Glutamatergic neuron (in vitro differentiated cells): ENCODE measurements at regions not wholly inside any gene's neighbourhood (a gene's known extent, or its start where the extent isn't known, plus 50 kb on each side); places are given as distances from the start of the nearest gene placed in this dataset.

Experiments used
- DNase-seq: peaks from one replicate; pipeline ENCODE4 v3.0.0; 2022
- H3K27ac Mint-ChIP-seq: one replicate; pipeline ENCODE4 v1.8.0; 2020; ENCODE audit warnings: mild to moderate bottlenecking, mixed read lengths, inconsistent platforms; ENCODE audit not compliant: unreplicated experiment
- H3K27me3 Mint-ChIP-seq: one replicate; pipeline ENCODE4 v1.8.0; 2020; ENCODE audit warnings: mild to moderate bottlenecking, moderate library complexity, mixed read lengths, inconsistent platforms; ENCODE audit not compliant: unreplicated experiment
- H3K36me3 Mint-ChIP-seq: one replicate; pipeline ENCODE4 v1.8.0; 2020; ENCODE audit warnings: mild to moderate bottlenecking, mixed read lengths, inconsistent platforms; ENCODE audit not compliant: unreplicated experiment
- H3K4me1 Mint-ChIP-seq: one replicate; pipeline ENCODE4 v1.8.0; 2020; ENCODE audit warnings: mild to moderate bottlenecking, low read depth, mixed read lengths, inconsistent platforms; ENCODE audit not compliant: unreplicated experiment
- H3K4me3 Mint-ChIP-seq: one replicate; pipeline ENCODE4 v1.8.0; 2020; ENCODE audit warnings: mild to moderate bottlenecking, mixed read lengths, inconsistent platforms; ENCODE audit not compliant: unreplicated experiment
- H3K9me3 Mint-ChIP-seq: one replicate; pipeline ENCODE4 v1.8.0; 2020; ENCODE audit warnings: mild to moderate bottlenecking, moderate library complexity, mixed read lengths, inconsistent platforms; ENCODE audit not compliant: unreplicated experiment
- CTCF ChIP-seq: fragments of 200-600 bp; sonication (generic); IDR thresholded peaks from one replicate; pipeline ENCODE4 v1.5.0; 2021; ENCODE audit not compliant: partially characterized antibody, unreplicated experiment

- DNase-seq: no peak
- no peak overlapping the region for H3K27ac Mint-ChIP-seq
- peaks cover 1% of the 10 kb centered on the region for H3K9me3 Mint-ChIP-seq
- no peaks in the 10 kb centered on the region for H3K36me3 Mint-ChIP-seq
- no peak overlapping the region for H3K4me3 Mint-ChIP-seq
- TF ChIP-seq CTCF: no peak
- H3K27me3 Mint-ChIP-seq: no peaks in the 10 kb centered on the region
- no peaks in the 10 kb centered on the region for H3K4me1 Mint-ChIP-seq
Observed at GRCh38 chr7:28351450-28351849, 60.9 kb upstream of the CREB5 start.

DNA sequence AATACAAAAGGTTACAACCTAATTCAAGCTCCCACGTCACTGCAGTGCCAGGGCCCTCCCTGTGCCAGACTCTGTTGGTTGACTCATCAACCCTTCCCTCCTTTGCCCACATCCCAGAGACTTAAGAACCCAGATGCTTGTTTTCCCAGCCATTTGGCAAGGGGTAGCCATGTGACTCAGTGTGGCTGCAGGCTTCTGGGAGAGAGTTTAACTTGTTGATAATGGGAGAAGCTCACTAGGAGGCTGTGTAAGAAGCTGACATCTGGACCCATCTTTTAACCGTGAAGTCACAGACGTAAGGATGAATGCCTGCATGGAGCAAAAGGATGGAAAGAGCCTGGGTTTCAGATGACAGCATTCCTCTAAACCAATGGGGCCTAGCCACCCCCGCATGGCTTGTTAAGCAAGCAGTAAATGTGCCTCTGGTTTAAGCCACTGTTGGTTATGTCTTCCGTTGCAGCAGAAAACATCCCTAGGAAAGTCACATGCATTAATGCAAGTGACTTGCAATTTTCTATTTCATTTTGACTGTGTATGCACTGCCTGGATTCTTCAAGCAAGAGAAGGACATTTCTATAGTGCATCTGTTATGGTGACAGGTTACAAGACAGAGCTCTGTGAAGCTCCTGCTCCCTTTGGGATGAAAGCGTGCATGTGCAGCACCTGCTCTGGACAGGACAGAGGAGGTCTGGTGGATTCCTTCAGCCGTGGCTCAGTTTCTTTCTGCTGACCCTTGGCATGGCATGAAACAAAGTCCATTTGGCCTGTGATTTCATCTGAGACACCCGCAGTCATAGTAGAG, 57.5 kb upstream of the CREB5 start:
- TF ChIP-seq CTCF: no peak
- Mint-ChIP-seq H3K27me3 (no peaks in the 10 kb centered on the region), H3K4me3 (no peak overlapping the region), H3K36me3 (no peaks in the 10 kb centered on the region), H3K9me3 (peaks cover 3% of the 10 kb centered on the region), H3K4me1 (peaks cover 6% of the 10 kb centered on the region), H3K27ac (no peak overlapping the region)
- no peak for DNase-seq

DNA sequence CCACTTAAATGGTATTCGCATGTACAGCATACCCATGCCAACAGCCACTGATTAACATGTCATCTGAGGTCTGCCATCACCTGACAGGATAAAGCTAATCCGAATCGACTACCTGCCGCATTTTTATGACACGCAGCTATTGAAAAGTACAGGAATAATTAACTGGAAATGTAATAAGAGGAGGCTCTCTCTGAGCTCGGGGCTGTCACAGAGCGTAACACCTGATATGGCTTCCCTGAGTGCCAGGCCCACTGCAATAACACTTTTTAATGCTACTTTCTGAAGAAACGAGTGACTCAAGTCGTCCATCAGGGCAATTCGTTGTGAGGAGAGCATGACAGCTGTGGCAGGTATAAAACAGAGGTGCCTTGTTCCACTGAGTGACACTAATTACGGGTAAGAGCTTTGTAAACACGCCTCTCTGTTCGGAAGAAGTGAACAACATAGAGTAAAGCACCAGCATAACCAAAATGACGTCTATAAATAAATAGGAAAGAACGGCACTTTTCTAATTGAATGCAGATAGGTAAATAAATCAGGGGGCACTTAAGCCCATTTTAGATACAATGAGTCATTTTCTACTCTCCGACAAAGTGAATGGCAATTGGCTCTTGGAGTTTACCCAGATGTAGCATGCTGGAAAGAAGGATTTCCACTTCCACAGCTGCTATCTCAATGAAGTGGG, 56.5 kb upstream of the CREB5 start:
- Mint-ChIP-seq H3K4me3 (no peak overlapping the region), H3K27me3 (no peaks in the 10 kb centered on the region), H3K9me3 (peaks cover 1% of the 10 kb centered on the region), H3K4me1 (peaks cover 6% of the 10 kb centered on the region), H3K36me3 (no peaks in the 10 kb centered on the region), H3K27ac (no peak overlapping the region)
- no peak for DNase-seq
- no peak for TF ChIP-seq CTCF

- Mint-ChIP-seq H3K27me3 (no peaks in the 10 kb centered on the region), H3K36me3 (no peaks in the 10 kb centered on the region), H3K9me3 (peaks cover 1% of the 10 kb centered on the region), H3K4me1 (peaks cover 6% of the 10 kb centered on the region), H3K4me3 (no peak overlapping the region), H3K27ac (no peak overlapping the region)
- TF ChIP-seq CTCF: no peak
- DNase-seq: no peak
Observed at GRCh38 chr7:28356619-28357018, 55.7 kb upstream of the CREB5 start.

- DNase-seq: no peak
- Mint-ChIP-seq H3K4me3 (no peak overlapping the region), H3K36me3 (no peaks in the 10 kb centered on the region), H3K4me1 (peaks cover 6% of the 10 kb centered on the region), H3K27ac (no peak overlapping the region), H3K9me3 (peaks cover 1% of the 10 kb centered on the region), H3K27me3 (no peaks in the 10 kb centered on the region)
- TF ChIP-seq CTCF: no peak
Observed at GRCh38 chr7:28358423-28358868, 53.9 kb upstream of the CREB5 start.
